HG03520 (cell line): ENCODE measurements at regions not wholly inside any gene's neighbourhood (a gene's known extent, or its start where the extent isn't known, plus 50 kb on each side); places are given as distances from the start of the nearest gene placed in this dataset.

ENCODE experiments used
- ATAC-seq: cut with Tn5 transposase; IDR thresholded peaks from one replicate; pipeline ENCODE4 v1.9.1; 2021; ENCODE audit warnings: mild to moderate bottlenecking, moderate library complexity; ENCODE audit not compliant: unreplicated experiment

DNA sequence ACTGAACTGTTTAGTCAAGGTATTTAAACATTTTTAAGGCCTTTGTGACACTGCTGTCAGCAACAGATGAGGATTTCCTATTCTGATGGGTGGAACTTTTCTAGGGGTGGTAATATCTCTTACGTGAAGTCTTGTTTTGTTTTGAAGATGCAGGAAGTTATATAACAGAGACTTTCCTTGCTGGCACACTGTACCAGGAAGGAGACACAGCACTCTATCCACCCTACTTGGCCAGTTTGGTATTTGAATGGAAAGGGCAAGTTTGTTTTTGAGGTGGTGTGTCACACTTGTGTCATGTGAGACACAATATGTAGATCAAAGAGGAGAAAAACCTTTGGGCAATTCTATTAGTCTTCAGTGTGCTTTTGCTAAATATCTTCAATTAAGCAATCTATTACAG lies 51.6 kb upstream of the SRP54 start:
- peak; percentile 32 for ATAC-seq

DNA sequence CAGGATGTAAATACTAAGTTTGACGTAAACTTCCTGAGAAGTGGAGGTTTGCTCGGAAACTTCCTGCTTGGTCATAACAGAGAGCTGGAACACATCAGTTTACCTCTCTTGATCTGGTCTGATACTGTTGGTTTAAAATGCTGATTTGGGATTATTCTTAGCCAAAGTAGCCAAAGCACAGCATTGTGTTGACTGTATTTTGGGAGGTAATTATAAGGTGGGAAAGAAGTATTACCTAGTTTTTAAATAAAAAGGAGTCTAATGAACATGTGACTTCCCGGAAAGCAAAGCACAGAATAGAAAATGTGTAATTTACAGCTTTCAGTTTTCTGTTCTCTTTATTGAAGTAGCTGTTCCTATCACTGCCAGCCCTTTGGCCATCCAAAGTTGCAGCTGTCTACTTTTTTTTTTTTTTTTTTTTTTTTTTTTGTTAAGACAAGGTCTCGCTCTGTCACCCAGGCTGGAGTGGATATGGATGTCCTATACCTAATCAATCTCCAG lies 52.2 kb upstream of the SRP54 start:
- peak; percentile 60 for ATAC-seq

GRCh38 chr14:34926552-34926951 lies 51.4 kb upstream of the BAZ1A start:
- ATAC-seq = no peak
